Tibial nerve (tissue), 3 donors: ENCODE measurements at regions not wholly inside any gene's neighbourhood (a gene's known extent, or its start where the extent isn't known, plus 50 kb on each side); places are given as distances from the start of the nearest gene placed in this dataset.

Source experiments
- CTCF ChIP-seq, 5 experiments: fragments of 200-600 bp in 3 of 5; fragments of 450-650 bp in 2 of 5; sonication (generic) in 3 of 5; IDR thresholded peaks; one replicate each; pipeline ENCODE4 v1.5.1; 2016 to 2019; ENCODE audit warnings: antibody characterized with exemption in 5 of 5, mild to moderate bottlenecking in 3 of 5, moderate library complexity in 2 of 5
- POLR2A ChIP-seq, 2 donors: fragments of 450-650 bp; IDR thresholded peaks; one replicate each; pipeline ENCODE4 v1.6.1; 2017; ENCODE audit warnings: antibody characterized with exemption in 2 of 2, mild to moderate bottlenecking in 2 of 2, moderate library complexity in 2 of 2

GRCh38 chr1:82445132-82445531, 644.4 kb downstream of the ADGRL2 start:
- TF ChIP-seq CTCF (IDR thresholded peaks at IDR 0.05), result no peak
- TF ChIP-seq POLR2A (IDR thresholded peaks at IDR 0.05), result no peak
